ENCODE measurements at regions not wholly inside any gene's neighbourhood (a gene's known extent, or its start where the extent isn't known, plus 50 kb on each side); places are given as distances from the start of the nearest gene placed in this dataset.

- TF ChIP-seq POLR2A (IDR thresholded peaks at IDR 0.05) (no peak), CTCF (IDR thresholded peaks at IDR 0.05 in 4 of 5, conservative IDR thresholded peaks at IDR 0.05 in 1 of 5) (no peak)
Measured at GRCh38 chr5:109529987-109530386, 120.2 kb upstream of the PJA2 start.
